ENCODE measurements at regions not wholly inside any gene's neighbourhood (a gene's known extent, or its start where the extent isn't known, plus 50 kb on each side); places are given as distances from the start of the nearest gene placed in this dataset.

- no peak for DNase-seq (ENCODE audit: low spot score)
Measured at GRCh38 chr11:91792779-91793262, 431.8 kb upstream of the FAT3 start.

GRCh38 chr11:91791171-91791468, 433.5 kb upstream of the FAT3 start:
- Histone ChIP-seq H3K27ac (ENCODE audit: low read depth, low read length, poor library complexity, severe bottlenecking) (no peak overlapping the region), H3K4me1 (ENCODE audit: insufficient read depth, low read length, poor library complexity, severe bottlenecking) (peaks cover 16% of the 10 kb centered on the region), H3K27me3 (replicated peaks; ENCODE audit: insufficient read depth, low read depth, low read length, poor library complexity) (no peaks in the 10 kb centered on the region), H3K36me3 (ENCODE audit: insufficient read depth, low read length, poor library complexity, severe bottlenecking) (no peaks in the 10 kb centered on the region), H3K9me3 (ENCODE audit: low read depth, low read length, poor library complexity, severe bottlenecking) (no peaks in the 10 kb centered on the region), H3K4me3 (ENCODE audit: low read depth, low read length, poor library complexity, severe bottlenecking) (no peak overlapping the region)
- CTCF ChIA-PET, result no interaction called here
- no peak for DNase-seq (ENCODE audit: low spot score)
- POLR2A ChIA-PET (ENCODE audit: low non-redundant PET), result no interaction called here
- intact Hi-C loops (cut with micrococcal nuclease; ENCODE audit: unreplicated experiment), result no loop called here
- BruUV-seq (replicated peaks), result no TSS peak
- TF ChIP-seq EZH2 (IDR thresholded peaks at IDR 0.05; ENCODE audit: borderline replicate concordance, low read depth, low read length, poor library complexity, severe bottlenecking) (no peak), CTCF (conservative IDR thresholded peaks at IDR 0.05; ENCODE audit: low read depth, low read length) (no peak)

More at GRCh38 chr11:91792779-91793262, 431.8 kb upstream of the FAT3 start:
- no peak overlapping the region for H3K4me3 ChIP-seq (ENCODE audit: low read depth, low read length, poor library complexity, severe bottlenecking)
- TF ChIP-seq EZH2 (IDR thresholded peaks at IDR 0.05; ENCODE audit: borderline replicate concordance, low read depth, low read length, poor library complexity, severe bottlenecking), result no peak
- no peak for TF ChIP-seq CTCF (conservative IDR thresholded peaks at IDR 0.05; ENCODE audit: low read depth, low read length)
- H3K9me3 ChIP-seq (ENCODE audit: low read depth, low read length, poor library complexity, severe bottlenecking), result no peaks in the 10 kb centered on the region
- CTCF ChIA-PET, result no interaction called here
- peaks cover 17% of the 10 kb centered on the region for H3K4me1 ChIP-seq (ENCODE audit: insufficient read depth, low read length, poor library complexity, severe bottlenecking)
- no peaks in the 10 kb centered on the region for H3K27me3 ChIP-seq (replicated peaks; ENCODE audit: insufficient read depth, low read depth, low read length, poor library complexity)
- no peak overlapping the region for H3K27ac ChIP-seq (ENCODE audit: low read depth, low read length, poor library complexity, severe bottlenecking)
- no TSS peak for BruUV-seq (replicated peaks)
- intact Hi-C loops (cut with micrococcal nuclease; ENCODE audit: unreplicated experiment), result no loop called here
- no peaks in the 10 kb centered on the region for H3K36me3 ChIP-seq (ENCODE audit: insufficient read depth, low read length, poor library complexity, severe bottlenecking)
- POLR2A ChIA-PET (ENCODE audit: low non-redundant PET), result no interaction called here

- H3K36me3 ChIP-seq (ENCODE audit: insufficient read depth, low read length, poor library complexity, severe bottlenecking), result no peaks in the 10 kb centered on the region
- no peak overlapping the region for H3K4me3 ChIP-seq (ENCODE audit: low read depth, low read length, poor library complexity, severe bottlenecking)
- no peaks in the 10 kb centered on the region for H3K27me3 ChIP-seq (replicated peaks; ENCODE audit: insufficient read depth, low read depth, low read length, poor library complexity)
- no peak for DNase-seq (ENCODE audit: low spot score)
- no peak overlapping the region for H3K27ac ChIP-seq (ENCODE audit: low read depth, low read length, poor library complexity, severe bottlenecking)
- no peak for TF ChIP-seq EZH2 (IDR thresholded peaks at IDR 0.05; ENCODE audit: borderline replicate concordance, low read depth, low read length, poor library complexity, severe bottlenecking)
- TF ChIP-seq CTCF (conservative IDR thresholded peaks at IDR 0.05; ENCODE audit: low read depth, low read length), result no peak
- H3K4me1 ChIP-seq (ENCODE audit: insufficient read depth, low read length, poor library complexity, severe bottlenecking), result peaks cover 21% of the 10 kb centered on the region
- H3K9me3 ChIP-seq (ENCODE audit: low read depth, low read length, poor library complexity, severe bottlenecking), result no peaks in the 10 kb centered on the region
- POLR2A ChIA-PET (ENCODE audit: low non-redundant PET), result no interaction called here
- intact Hi-C loops (cut with micrococcal nuclease; ENCODE audit: unreplicated experiment), result no loop called here
- CTCF ChIA-PET, result no interaction called here
- BruUV-seq (replicated peaks), result no TSS peak
Measured at GRCh38 chr11:91790346-91791170, 434.1 kb upstream of the FAT3 start.
